HG02759 (cell line): ENCODE measurements at regions not wholly inside any gene's neighbourhood (a gene's known extent, or its start where the extent isn't known, plus 50 kb on each side); places are given as distances from the start of the nearest gene placed in this dataset.
A peak's percentile ranks its signal among the peaks of the same experiment; 100 is the strongest.
"Not testable (repeated sequence)": the region's sequence is repeated elsewhere in the genome, so short reads cannot be mapped to it uniquely, and the experiment has no call there.

ENCODE experiments used
- ATAC-seq: cut with Tn5 transposase; IDR thresholded peaks from one replicate; pipeline ENCODE4 v1.9.1; 2021; ENCODE audit warnings: mild to moderate bottlenecking, moderate library complexity; ENCODE audit not compliant: unreplicated experiment

DNA sequence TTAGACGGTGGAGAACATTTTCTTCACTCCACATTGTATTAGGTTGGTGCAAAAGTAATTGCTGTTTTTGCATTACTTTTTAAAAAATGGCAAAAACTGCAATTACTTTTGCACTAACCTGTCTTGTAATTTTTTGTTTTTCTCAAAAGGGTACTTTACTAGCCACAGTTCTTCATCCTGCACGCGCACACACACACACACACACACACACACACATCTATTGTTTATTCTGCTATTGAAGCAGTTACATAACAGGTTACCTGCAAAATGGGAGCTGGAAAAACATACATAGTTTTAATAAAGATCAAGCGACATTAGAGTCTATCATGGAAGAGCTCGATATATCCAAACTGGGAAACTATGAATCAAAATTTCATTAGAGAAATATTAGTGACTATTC, 235.2 kb downstream of the SIM1 start:
- no peak for ATAC-seq

DNA sequence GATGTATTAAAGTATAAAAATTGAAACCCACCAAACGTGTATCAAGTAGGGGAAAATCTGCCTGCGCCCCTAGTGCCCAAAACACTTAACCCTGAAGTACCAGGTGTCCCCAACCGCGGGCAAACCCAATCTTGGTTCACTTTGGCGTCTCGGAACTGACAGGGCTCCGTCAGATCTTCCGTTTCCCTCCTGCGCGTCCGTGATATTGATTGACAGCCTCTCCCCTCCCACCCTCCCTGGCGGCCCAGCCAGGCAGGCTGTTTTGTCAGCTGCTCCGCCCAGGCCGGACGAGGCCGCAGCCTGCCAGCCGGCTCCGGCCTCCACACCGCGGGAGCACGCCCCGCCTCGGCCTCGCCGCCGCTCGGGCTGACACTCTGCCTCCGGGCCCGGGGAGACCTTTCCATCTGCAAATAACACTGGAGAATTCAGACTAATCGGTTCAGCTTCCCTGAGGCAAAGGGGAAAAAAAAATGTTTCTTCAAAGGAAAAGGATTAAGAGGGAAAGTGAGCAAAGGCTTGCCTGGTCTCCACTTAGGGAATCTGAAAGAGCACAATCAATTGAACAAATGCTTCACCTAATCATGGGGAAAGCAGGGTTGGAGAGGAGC, 234.9 kb upstream of the MCHR2 start:
- ATAC-seq: peak; percentile 100

- ATAC-seq: peak; percentile 10
Measured at GRCh38 chr6:100228437-100228833, 234.4 kb upstream of the MCHR2 start.

DNA sequence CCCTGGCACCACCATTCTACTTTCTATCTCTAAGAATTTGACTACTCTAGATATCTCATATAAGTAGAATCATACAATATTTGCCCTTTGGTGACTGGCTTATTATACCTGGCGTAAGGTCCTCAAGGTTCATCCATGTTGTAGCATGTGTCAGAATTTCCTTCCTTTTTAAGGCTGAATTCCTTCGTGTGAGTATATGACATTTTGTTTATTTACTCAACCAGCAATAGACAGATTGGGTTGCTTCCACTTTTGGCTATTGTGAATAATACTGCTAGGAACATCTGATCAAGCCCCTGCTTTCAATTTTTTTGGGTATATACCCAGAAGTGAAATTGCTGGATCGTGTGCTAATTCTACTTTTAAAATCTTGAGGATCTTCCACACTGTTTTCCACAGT, 232.8 kb upstream of the MCHR2 start:
- no peak for ATAC-seq

DNA sequence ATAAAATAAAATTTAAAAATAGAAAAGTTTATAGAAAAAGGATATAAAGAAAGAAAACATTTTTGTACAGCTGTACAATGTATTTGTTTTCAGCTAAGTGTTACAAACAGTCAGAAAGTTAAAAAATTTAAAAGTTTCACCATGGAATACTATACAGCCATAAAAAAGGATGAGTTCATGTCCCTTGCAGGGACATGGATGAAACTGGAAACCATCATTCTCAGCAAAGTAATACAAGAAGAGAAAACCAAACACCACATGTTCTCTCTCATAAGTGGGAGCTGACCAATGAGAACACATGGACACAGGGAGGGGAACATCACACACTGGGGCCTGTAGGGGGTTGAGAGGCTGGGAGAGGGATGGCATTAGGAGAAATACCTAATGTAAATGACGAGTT, 229.9 kb upstream of the MCHR2 start:
- ATAC-seq: not testable (repeated sequence)

GRCh38 chr6:100220543-100220942, 226.5 kb upstream of the MCHR2 start:
- no peak for ATAC-seq

- ATAC-seq: no peak
Measured at GRCh38 chr6:100217225-100218012, 223.4 kb upstream of the MCHR2 start.

GRCh38 chr6:100216760-100217159, 222.7 kb upstream of the MCHR2 start:
- ATAC-seq: no peak

DNA sequence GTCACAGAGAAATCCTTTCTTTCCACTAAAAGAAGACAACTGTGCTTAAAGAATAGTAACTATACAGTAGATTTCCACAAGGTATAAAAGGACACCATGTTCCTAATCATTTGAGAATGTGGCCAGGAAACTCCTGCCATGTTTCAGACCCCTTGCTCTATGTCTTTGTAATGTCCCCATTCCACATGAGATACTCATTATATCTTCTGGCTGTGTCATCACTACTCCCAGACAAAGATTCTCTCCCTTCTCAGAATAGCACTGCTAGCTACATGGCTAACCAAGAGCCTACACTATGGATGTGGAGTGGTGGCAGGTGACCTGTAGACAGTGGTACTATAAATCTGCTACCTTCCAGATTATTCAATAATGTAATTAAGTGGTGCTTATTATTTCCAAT, 218.1 kb upstream of the MCHR2 start:
- no peak for ATAC-seq

DNA sequence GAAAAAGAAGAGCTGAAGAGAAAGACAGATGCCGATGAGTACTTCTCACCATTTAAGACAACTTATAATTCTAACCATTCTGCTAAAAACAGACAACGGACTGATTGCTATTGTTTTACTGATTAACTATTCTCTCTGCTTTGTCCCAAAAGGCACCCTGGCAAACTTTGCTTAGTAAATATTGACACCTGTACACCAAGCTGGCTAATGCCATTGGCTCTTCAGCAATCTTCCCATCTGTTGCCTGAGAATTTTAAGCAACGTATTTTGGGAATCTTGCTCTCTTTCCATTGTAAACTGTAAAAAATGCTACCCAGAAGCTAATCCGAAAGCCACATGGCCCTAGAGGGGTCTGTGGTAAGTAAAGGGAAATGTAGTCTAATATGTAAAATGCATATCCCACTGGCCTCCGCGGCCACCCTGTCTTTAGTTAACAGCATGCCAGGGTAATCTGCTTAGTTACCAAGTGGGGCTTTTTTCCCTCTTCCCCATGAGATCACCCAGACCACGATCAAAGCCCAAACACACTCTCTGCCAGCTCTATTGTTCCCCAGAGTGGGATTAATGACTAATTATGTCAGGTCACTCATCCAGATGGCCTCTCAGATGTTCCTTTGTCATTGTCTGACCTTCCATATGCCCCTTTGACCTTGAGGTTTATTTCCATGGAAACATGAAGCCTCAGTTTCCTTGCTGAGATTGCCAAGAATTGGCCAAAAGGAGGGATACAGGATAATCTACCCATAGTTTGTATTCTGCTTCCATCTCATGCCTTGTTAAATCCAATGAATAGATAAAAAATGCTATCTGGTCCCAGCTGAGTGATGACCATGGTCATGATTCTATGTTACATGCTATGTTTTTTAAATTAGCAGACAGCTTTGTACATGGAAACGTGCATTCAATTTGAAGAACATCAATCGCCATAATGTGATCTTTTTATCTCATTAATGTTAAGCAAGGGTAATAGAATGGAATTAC, 216.4 kb upstream of the MCHR2 start:
- no peak for ATAC-seq

DNA sequence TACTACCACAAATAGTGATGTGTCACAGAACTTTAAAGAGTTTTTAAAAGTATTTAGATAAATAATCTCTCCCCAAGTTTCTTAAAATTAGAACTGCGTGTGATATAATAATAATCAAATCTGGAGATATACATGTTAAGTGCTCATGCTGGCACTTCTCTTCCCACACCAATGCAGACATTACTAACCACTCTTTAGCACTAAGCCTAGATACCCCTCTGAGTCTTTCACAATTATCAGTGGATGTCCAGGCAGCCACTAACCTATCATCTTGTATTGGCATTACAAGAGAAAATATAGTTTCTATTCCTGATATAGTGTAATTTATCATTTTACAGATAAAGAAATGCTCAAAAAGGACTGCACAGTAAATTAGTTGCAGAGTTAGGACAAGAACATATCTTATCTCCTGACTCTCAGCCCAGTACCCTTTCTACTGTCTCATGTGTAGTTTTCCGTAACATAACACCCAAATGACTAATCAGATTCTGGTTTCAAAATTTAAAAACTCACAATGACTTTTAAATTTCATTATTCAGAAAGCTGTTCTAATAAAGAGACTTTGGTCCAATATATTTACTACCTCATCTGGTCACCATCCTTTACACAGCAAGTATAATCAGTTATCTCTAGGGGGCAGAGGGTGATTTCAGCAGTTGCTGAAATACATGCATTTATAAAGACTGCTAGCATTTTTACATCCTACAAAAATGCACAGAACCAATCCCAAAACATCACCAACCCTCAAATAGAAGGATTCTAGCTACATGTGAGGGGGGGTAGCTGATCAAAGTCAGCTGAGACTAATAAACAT, 215.5 kb upstream of the MCHR2 start:
- no peak for ATAC-seq

GRCh38 chr6:100203400-100203799, 209.4 kb upstream of the MCHR2 start:
- ATAC-seq: no peak

DNA sequence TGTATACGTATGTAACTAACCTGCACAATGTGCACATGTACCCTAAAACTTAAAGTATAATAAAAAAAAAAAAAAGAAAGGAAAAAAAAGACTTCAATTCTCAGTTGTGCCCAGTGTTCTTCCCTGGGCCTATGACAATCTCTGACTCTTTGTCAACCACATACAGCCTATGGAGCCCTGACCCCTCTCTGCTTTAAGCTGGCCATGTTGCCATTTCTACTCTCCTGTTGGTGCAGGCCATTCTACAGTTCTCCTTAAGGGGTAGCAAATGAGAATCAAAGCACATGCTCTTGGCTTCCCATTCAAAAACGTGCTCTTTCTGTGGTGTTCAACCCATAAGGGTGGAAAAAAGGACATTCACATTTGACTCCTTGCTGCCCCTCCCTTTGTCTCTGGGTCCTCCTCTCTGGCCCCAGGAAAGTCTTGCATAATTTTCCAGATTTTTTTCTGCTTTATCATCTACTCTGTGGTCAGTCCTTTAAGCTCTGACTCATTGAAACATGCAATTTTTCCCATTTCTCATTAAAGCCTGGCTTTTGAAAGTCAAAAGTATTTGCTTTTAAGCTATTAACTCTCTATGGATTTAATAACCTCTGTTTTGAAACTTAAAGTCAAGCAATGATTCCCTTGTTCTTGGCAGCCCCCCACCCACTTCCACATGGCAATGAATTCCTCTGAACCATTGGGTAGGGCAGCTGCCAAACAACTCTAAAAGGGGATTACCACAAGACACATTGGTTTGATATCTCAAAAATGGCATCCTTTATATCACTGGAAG, 208.6 kb upstream of the MCHR2 start:
- ATAC-seq: no peak

- ATAC-seq: not testable (repeated sequence)
Measured at GRCh38 chr6:100196214-100196982, 202.4 kb upstream of the MCHR2 start.

- ATAC-seq: not testable (repeated sequence)
Measured at GRCh38 chr6:100195244-100195643, 201.2 kb upstream of the MCHR2 start.

GRCh38 chr6:100194535-100194934, 200.5 kb upstream of the MCHR2 start:
- no peak for ATAC-seq

DNA sequence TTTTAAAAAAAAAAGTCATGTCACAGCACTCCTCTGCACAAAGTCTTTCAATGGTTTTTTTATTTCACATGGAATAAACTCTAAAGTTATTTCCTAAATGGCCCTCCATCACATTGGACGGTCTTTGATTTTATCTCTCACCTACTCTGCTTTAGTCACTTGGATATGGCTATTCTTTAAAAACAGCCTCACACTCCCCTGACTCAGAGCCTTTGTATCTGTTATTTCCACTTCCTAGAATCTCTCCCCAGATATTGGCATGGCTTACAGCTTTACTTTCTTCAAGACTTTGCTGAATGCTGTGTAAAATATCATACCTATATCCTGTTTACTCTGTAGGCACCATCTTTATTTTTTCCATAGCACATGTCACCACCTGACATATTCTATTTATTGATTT, 194.7 kb upstream of the MCHR2 start:
- ATAC-seq: no peak

DNA sequence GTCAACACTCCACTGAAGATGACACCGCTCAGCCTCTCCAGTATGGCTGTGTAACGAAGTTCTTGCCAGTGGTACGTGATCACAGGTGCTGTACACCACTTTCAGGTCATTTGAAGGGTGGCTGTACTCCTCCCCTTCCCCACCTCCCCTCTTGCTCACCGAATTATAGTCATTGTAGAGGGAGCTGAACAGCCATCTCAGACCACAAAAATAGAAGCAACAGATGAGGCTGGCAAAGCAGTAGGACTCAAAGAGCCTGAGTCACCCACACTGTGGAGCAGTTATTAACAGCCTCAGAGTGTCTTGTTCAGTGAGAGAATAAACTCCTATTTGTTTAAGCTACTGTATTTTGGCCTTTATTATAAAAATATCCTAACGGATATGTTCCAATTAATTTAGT, 192.5 kb upstream of the MCHR2 start:
- no peak for ATAC-seq

GRCh38 chr6:100185615-100186014, 191.6 kb upstream of the MCHR2 start:
- ATAC-seq: peak; percentile 55
